Mesendoderm (in vitro differentiated cells): ENCODE measurements at regions not wholly inside any gene's neighbourhood (a gene's known extent, or its start where the extent isn't known, plus 50 kb on each side); places are given as distances from the start of the nearest gene placed in this dataset. TPM values are rescaled to one million over a fixed set of nuclear protein-coding genes. Genes with fewer than 3 reads are reported as not detected.

Experiments used
- small RNA-seq: library from polyadenylated mRNA; stranded (forward); fragments of <200 nt; extraction: miRNeasy Mini kit (QIAGEN cat#:217004); gene quantifications from one replicate; pipeline ENCODE3, GENCODE V24; 2013; ENCODE audit not compliant: insufficient read depth

Small RNAs in the stretch of these regions (small RNA-seq; reads per million reads assigned to genes)
- gene RPL38P3 = not detected
